PC-3 (cell line): ENCODE measurements at regions not wholly inside any gene's neighbourhood (a gene's known extent, or its start where the extent isn't known, plus 50 kb on each side); places are given as distances from the start of the nearest gene placed in this dataset.
"Not testable (repeated sequence)": the region's sequence is repeated elsewhere in the genome, so short reads cannot be mapped to it uniquely, and the experiment has no call there.

ENCODE experiments used
- ATAC-seq: fragments of 200-7000 bp; cut with Tn5 transposase; 2 replicates; pipeline ENCODE4 v1.9.1; 2020; ENCODE audit warnings: mild to moderate bottlenecking, moderate library complexity
- BruUV-seq: library from RNA; stranded (reverse); fragments of 400-500 nt; replicated peaks from 2 replicates; lab custom pipeline; 2021; lab: Mats Ljungman, UMichigan
- CTCF ChIA-PET: fragments of 300-600 bp; sonication (Branson Sonifier 250); formaldehyde crosslinking; loops from one replicate; lab custom pipeline; 2022; ENCODE audit warnings: antibody characterized with exemption; lab: Charles Lee
- POLR2A ChIA-PET: fragments of 300-600 bp; sonication (Branson Sonifier 250); formaldehyde crosslinking; loops from one replicate; lab custom pipeline; 2022; ENCODE audit warnings: antibody characterized with exemption; ENCODE audit not compliant: unreplicated experiment; lab: Charles Lee
- DNase-seq: peaks from one replicate; pipeline ENCODE4 v3.0.0-alpha.2; 2015
- H2AFZ ChIP-seq: fragments of 300-600 bp; sonication (generic); 2 replicates; pipeline ENCODE4 v1.6.0; 2016; ENCODE audit warnings: antibody characterized with exemption, low read length
- H3F3A ChIP-seq: fragments of 300-600 bp; sonication (generic); one replicate; pipeline ENCODE4 v1.6.0; 2017; ENCODE audit warnings: antibody characterized with exemption, low read length, control low read depth, mild to moderate bottlenecking; ENCODE audit not compliant: unreplicated experiment
- H3K27ac ChIP-seq: fragments of 300-600 bp; sonication (generic); 2 replicates; pipeline ENCODE4 v1.5.1; 2016; ENCODE audit warnings: mild to moderate bottlenecking, low read length
- H3K27me3 ChIP-seq: fragments of 300-600 bp; sonication (generic); 2 replicates; pipeline ENCODE4 v1.6.1; 2016; ENCODE audit warnings: low read length, mixed read lengths
- H3K36me3 ChIP-seq: fragments of 300-600 bp; sonication (generic); 2 replicates; pipeline ENCODE4 v1.6.1; 2016; ENCODE audit warnings: low read depth, mixed run types, low read length, mixed read lengths
- H3K4me1 ChIP-seq: fragments of 300-600 bp; sonication (generic); 2 replicates; pipeline ENCODE4 v1.5.1; 2016; ENCODE audit warnings: low read length; ENCODE audit not compliant: insufficient read depth
- H3K4me2 ChIP-seq: fragments of 300-600 bp; sonication (generic); 2 replicates; pipeline ENCODE4 v1.6.0; 2016; ENCODE audit warnings: low read length
- H3K4me3 ChIP-seq: fragments of 300-600 bp; sonication (generic); 2 replicates; pipeline ENCODE4 v1.5.1; 2016; ENCODE audit warnings: mild to moderate bottlenecking, low read length, mixed read lengths
- H3K79me2 ChIP-seq: fragments of 300-600 bp; sonication (generic); 2 replicates; pipeline ENCODE4 v1.6.1; 2017; ENCODE audit warnings: low read length, mixed read lengths
- H3K9ac ChIP-seq: fragments of 300-600 bp; sonication (generic); 2 replicates; pipeline ENCODE4 v1.6.0; 2016; ENCODE audit warnings: mild to moderate bottlenecking, low read length
- H3K9me2 ChIP-seq: fragments of 300-600 bp; sonication (generic); replicated peaks from 2 replicates; pipeline ENCODE4 v1.6.1; 2016; ENCODE audit warnings: mixed run types, low read length, mixed read lengths
- H3K9me3 ChIP-seq: fragments of 300-600 bp; sonication (generic); 2 replicates; pipeline ENCODE4 v1.6.1; 2016; ENCODE audit warnings: low read length, mixed read lengths
- H4K20me1 ChIP-seq: fragments of 300-600 bp; sonication (generic); 2 replicates; pipeline ENCODE4 v1.6.1; 2016; ENCODE audit warnings: low read length, mixed read lengths
- EZH2 ChIP-seq: fragments of 300-600 bp; sonication (generic); IDR thresholded peaks from one replicate; pipeline ENCODE4 v1.6.1; 2017; ENCODE audit warnings: antibody characterized with exemption, mild to moderate bottlenecking, low read length; ENCODE audit not compliant: unreplicated experiment
- EZH2phosphoT487 ChIP-seq: fragments of 300-600 bp; sonication (generic); IDR thresholded peaks from 2 replicates; pipeline ENCODE4 v1.6.1; 2018; ENCODE audit warnings: mild to moderate bottlenecking, antibody characterized with exemption, low read length, borderline replicate concordance
- intact Hi-C: fragments of 100-400 bp; cut with micrococcal nuclease; formaldehyde crosslinking; loops from 2 replicates; pipeline ENCODE4 v1.9.0; 2023
- TF ChIP-seq, protein P1 (sequence below): fragments of 300-600 bp; sonication (generic); conservative IDR thresholded peaks from 2 replicates; pipeline ENCODE4 v1.5.1; 2017; ENCODE audit warnings: antibody characterized with exemption, low read depth, mild to moderate bottlenecking, low read length

DNA sequence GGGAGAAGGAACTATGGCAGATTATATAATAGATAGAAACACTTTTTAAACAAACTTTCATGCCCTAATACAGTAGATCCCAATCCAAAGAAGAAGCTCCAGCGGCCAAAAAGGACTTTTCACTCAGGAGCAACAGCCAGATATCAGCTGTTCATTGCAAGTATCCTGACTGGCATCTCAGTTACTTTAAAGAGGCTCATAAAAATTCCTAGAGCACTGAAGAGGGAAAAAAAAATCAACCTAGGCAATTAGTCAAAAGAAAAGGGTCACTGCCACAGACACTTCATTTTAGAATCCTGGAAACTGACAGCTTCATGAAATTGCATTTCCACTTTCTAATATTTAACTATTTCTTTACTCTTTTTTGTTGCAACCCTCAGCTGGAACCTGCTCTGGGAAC, 170.6 kb upstream of the SOX6 start:
- intact Hi-C loops, result no loop called here
- H3K36me3 ChIP-seq, result no peaks in the 10 kb centered on the region
- BruUV-seq, result no TSS peak
- H3K27ac ChIP-seq, result no peak overlapping the region
- H4K20me1 ChIP-seq, result no peaks in the 10 kb centered on the region
- no peak overlapping the region for H3K4me2 ChIP-seq
- H3K9ac ChIP-seq, result no peak overlapping the region
- H3K27me3 ChIP-seq, result no peaks in the 10 kb centered on the region
- H3K9me3 ChIP-seq, result no peaks in the 10 kb centered on the region
- TF ChIP-seq, protein P1, sequence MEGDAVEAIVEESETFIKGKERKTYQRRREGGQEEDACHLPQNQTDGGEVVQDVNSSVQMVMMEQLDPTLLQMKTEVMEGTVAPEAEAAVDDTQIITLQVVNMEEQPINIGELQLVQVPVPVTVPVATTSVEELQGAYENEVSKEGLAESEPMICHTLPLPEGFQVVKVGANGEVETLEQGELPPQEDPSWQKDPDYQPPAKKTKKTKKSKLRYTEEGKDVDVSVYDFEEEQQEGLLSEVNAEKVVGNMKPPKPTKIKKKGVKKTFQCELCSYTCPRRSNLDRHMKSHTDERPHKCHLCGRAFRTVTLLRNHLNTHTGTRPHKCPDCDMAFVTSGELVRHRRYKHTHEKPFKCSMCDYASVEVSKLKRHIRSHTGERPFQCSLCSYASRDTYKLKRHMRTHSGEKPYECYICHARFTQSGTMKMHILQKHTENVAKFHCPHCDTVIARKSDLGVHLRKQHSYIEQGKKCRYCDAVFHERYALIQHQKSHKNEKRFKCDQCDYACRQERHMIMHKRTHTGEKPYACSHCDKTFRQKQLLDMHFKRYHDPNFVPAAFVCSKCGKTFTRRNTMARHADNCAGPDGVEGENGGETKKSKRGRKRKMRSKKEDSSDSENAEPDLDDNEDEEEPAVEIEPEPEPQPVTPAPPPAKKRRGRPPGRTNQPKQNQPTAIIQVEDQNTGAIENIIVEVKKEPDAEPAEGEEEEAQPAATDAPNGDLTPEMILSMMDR, result no peak
- TF ChIP-seq EZH2phosphoT487, result no peak
- H2AFZ ChIP-seq, result no peak overlapping the region
- ChIA-PET CTCF (no interaction called here), POLR2A (no interaction called here)
- no peaks in the 10 kb centered on the region for H3K79me2 ChIP-seq
- DNase-seq (no peak), ATAC-seq (no peak)
- H3F3A ChIP-seq, result no peaks in the 10 kb centered on the region
- no peaks in the 10 kb centered on the region for H3K9me2 ChIP-seq
- H3K4me1 ChIP-seq, result no peaks in the 10 kb centered on the region
- no peak overlapping the region for H3K4me3 ChIP-seq

DNA sequence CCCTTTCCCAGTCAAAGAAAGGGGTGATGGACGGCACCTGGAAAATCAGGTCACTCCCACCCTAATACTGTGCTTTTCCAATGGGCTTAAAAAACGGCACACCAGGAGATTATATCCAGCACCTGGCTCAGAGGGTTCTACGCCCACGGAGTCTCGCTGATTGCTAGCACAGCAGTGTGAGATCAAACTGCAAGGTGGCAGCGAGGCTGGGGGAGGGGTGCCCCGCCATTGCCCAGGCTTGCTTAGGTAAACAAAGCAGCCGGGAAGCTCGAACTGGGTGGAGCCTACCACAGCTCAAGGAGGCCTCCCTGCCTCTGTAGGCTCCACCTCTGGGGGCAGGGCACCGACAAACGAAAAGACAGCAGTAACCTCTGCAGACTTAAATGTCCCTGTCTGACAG, 164.4 kb upstream of the SOX6 start:
- H3K79me2 ChIP-seq, H2AFZ ChIP-seq, H3K9me2 ChIP-seq, H3K4me1 ChIP-seq, H3K9ac ChIP-seq, H3K4me2 ChIP-seq, H3K9me3 ChIP-seq, ATAC-seq, H3K27me3 ChIP-seq, BruUV-seq, POLR2A ChIA-PET, H3K36me3 ChIP-seq, H3F3A ChIP-seq, intact Hi-C loops, H4K20me1 ChIP-seq, DNase-seq, H3K27ac ChIP-seq, CTCF ChIA-PET, H3K4me3 ChIP-seq: not testable (repeated sequence)

DNA sequence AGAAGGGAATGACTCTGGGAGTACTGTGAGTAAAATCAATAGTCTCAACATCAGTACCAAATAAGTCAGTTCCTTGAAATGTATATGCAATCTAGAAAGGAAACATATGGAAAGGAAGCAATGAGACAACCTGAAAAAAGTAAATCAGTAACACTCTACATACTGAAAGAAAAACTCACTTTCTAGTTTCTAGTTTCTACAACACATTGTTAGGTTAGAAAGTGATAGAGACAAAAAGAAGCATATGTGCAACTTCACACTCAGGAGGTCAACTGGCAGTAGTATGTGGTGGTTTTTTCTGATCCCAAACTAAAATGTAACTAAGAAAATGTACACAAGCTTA, 156.5 kb upstream of the SOX6 start:
- intact Hi-C loops, result no loop called here
- Histone ChIP-seq H3K9ac (no peak overlapping the region), H3K27ac (no peak overlapping the region), H2AFZ (no peak overlapping the region), H3F3A (no peaks in the 10 kb centered on the region), H3K4me2 (no peak overlapping the region), H3K4me3 (no peak overlapping the region), H3K36me3 (no peaks in the 10 kb centered on the region), H3K27me3 (no peaks in the 10 kb centered on the region), H3K4me1 (no peaks in the 10 kb centered on the region), H4K20me1 (no peaks in the 10 kb centered on the region), H3K9me3 (no peaks in the 10 kb centered on the region), H3K79me2 (no peaks in the 10 kb centered on the region), H3K9me2 (no peaks in the 10 kb centered on the region)
- ChIA-PET CTCF (no interaction called here), POLR2A (no interaction called here)
- TF ChIP-seq, protein P1, result no peak
- TF ChIP-seq EZH2 (no peak), EZH2phosphoT487 (no peak)
- ATAC-seq (no peak), DNase-seq (no peak)
- BruUV-seq, result no TSS peak
